ENCODE measurements at regions not wholly inside any gene's neighbourhood (a gene's known extent, or its start where the extent isn't known, plus 50 kb on each side); places are given as distances from the start of the nearest gene placed in this dataset.

DNA sequence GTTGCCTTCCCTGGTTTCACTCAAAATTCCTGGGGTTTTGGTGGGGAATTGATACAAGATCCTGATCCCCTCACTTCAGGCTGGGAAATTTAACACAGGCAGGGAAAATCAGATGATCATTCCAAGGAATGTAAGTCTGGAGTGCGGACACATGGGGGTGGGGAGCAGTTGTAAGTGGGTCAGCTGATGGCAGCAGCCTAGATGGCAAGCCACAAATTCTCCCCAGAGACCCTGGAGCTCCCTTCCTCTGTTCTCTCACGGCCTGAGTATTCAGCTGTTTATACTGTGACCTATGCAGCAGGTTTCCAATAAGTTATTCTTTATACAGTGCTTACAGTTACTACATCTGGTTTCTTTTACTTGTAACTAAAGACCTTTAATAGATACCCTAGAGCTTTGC lies 144.9 kb downstream of the SH3BGRL2 start:
- no peaks in the 10 kb centered on the region for H3K9me3 ChIP-seq (ENCODE audit: control insufficient read depth, low read depth, low read length)
- WGBS (ENCODE audit: insufficient coverage, low lambda C conversion rate), result 60% methylated on average over 1 of the region's 2 CpGs
- no peak overlapping the region for H3K27ac ChIP-seq (ENCODE audit: low read length)
- H3K4me1 ChIP-seq (ENCODE audit: control insufficient read depth, insufficient read depth, low read length), result peaks cover 4% of the 10 kb centered on the region
- no peaks in the 10 kb centered on the region for H3K27me3 ChIP-seq (ENCODE audit: control insufficient read depth, insufficient read depth, low read length)
- no peak for DNase-seq
- H3K4me3 ChIP-seq (ENCODE audit: low read length), result no peak overlapping the region
- H3K36me3 ChIP-seq (ENCODE audit: control insufficient read depth, insufficient read depth, low read length), result no peaks in the 10 kb centered on the region

DNA sequence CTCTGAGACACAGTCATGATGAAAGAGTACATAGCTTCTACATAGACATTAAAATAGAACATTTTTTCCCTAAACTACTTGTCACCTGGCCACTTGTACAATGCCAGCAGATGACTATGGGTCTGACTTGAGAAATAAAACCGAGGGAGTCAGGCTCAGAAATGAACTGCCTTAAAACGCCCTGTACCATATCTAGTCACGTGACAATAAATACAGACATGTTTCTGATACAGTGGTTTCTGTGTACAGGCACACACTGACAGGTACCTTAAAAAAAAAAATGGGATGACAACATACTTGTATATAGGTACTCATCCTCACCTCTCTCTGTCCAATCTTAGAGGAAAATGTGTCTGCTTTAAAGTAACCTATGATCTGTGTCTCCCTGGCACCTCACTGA lies 144.1 kb downstream of the SH3BGRL2 start:
- Histone ChIP-seq H3K4me1 (ENCODE audit: control insufficient read depth, insufficient read depth, low read length) (peaks cover 4% of the 10 kb centered on the region), H3K36me3 (ENCODE audit: control insufficient read depth, insufficient read depth, low read length) (no peaks in the 10 kb centered on the region), H3K27me3 (ENCODE audit: control insufficient read depth, insufficient read depth, low read length) (no peaks in the 10 kb centered on the region), H3K4me3 (ENCODE audit: low read length) (no peak overlapping the region), H3K27ac (ENCODE audit: low read length) (no peak overlapping the region), H3K9me3 (ENCODE audit: control insufficient read depth, low read depth, low read length) (no peaks in the 10 kb centered on the region)
- 100% methylated on average over 1 of the region's 3 CpGs for WGBS (ENCODE audit: insufficient coverage, low lambda C conversion rate)
- no peak for DNase-seq

DNA sequence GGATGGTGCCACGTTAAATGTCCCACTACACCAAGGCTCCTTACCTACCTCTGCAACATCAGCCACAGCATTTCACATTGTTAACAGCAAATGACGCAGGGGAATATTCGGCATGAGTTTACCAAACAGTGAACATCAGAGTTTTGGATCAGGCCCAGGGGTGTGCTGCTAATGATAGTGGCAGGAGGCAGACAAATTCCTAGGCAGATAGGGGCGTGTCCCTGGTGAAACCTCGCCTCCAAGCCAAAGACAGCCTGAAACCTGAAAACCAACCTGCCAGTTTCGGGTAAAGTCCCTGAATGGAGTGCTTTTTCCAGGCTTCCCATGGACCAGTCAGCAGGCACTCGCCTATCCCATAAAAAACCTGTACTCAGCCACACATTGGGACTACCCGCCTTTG lies 133.6 kb downstream of the SH3BGRL2 start:
- Histone ChIP-seq H3K4me3 (ENCODE audit: low read length) (no peak overlapping the region), H3K9me3 (ENCODE audit: control insufficient read depth, low read depth, low read length) (peaks cover 2% of the 10 kb centered on the region), H3K36me3 (ENCODE audit: control insufficient read depth, insufficient read depth, low read length) (no peaks in the 10 kb centered on the region), H3K27ac (ENCODE audit: low read length) (no peak overlapping the region), H3K4me1 (ENCODE audit: control insufficient read depth, insufficient read depth, low read length) (no peaks in the 10 kb centered on the region), H3K27me3 (ENCODE audit: control insufficient read depth, insufficient read depth, low read length) (no peaks in the 10 kb centered on the region)
- no peak for DNase-seq
- no CpG with 5 or more reads among the region's 8 CpGs for WGBS (ENCODE audit: insufficient coverage, low lambda C conversion rate)

DNA sequence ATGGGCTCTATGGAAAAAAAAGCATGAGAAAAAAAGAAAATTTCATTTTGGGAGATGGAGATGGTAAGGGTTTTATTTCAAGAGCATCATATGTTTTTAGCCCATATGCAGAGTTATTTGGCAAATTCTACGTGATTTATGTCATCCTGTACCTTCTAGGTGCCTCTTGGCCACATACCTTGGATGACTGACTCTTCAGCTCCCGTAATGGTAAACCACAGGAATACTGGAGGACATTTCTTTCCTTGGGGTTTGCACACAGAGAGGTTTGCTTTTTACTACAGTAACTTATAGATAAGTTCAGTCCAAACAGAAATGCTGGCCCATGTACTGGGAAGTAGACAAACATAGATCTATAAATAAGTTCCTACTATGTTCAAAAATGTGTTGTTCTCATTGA lies 132.2 kb downstream of the SH3BGRL2 start:
- WGBS (ENCODE audit: insufficient coverage, low lambda C conversion rate), result 86% methylated on average over 1 of the region's 2 CpGs
- Histone ChIP-seq H3K4me3 (ENCODE audit: low read length) (no peak overlapping the region), H3K9me3 (ENCODE audit: control insufficient read depth, low read depth, low read length) (peaks cover 2% of the 10 kb centered on the region), H3K27ac (ENCODE audit: low read length) (no peak overlapping the region), H3K27me3 (ENCODE audit: control insufficient read depth, insufficient read depth, low read length) (no peaks in the 10 kb centered on the region), H3K4me1 (ENCODE audit: control insufficient read depth, insufficient read depth, low read length) (no peaks in the 10 kb centered on the region), H3K36me3 (ENCODE audit: control insufficient read depth, insufficient read depth, low read length) (no peaks in the 10 kb centered on the region)
- DNase-seq, result no peak

DNA sequence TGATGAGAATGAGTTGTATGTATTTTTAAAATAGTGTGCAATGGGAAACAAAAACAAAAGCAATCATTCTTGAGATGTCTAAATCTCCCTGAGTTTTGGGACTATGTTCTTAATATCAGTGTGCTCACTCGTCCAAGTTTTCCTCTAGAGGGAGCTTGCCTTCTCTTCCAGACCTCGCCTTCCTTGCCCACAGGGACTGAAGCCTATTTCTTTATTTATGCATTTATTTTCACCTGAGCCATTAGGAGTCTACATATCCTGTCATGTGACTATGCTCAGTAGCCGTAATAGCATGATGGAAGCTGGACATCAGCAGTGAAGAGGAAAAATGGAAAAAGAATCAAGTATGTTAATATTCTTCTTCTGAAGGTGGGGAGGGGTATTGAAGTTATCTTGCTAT lies 131.2 kb downstream of the SH3BGRL2 start:
- Histone ChIP-seq H3K4me1 (ENCODE audit: control insufficient read depth, insufficient read depth, low read length) (no peaks in the 10 kb centered on the region), H3K9me3 (ENCODE audit: control insufficient read depth, low read depth, low read length) (peaks cover 2% of the 10 kb centered on the region), H3K27me3 (ENCODE audit: control insufficient read depth, insufficient read depth, low read length) (no peaks in the 10 kb centered on the region), H3K27ac (ENCODE audit: low read length) (no peak overlapping the region), H3K36me3 (ENCODE audit: control insufficient read depth, insufficient read depth, low read length) (no peaks in the 10 kb centered on the region), H3K4me3 (ENCODE audit: low read length) (no peak overlapping the region)
- WGBS (ENCODE audit: insufficient coverage, low lambda C conversion rate), result no CpG with 5 or more reads among the region's 3 CpGs
- DNase-seq, result no peak

DNA sequence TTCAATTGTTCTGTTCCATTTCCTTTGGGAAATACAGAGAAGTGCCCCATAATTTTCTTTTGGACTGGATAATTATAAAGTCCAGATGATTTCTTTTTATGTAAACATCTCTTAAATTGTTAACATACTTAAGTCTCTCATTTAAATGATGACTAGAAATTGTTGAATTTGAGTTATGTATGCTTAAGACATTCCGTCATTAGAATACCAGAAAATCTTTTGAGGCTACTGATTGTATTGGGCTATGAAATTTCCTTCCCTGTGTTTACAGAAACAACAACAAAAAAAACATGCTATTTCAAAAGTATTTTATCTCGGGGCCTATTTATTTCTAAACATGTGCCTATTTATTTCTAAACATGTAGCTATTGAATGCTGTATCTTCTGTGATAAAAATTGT lies 125.4 kb downstream of the SH3BGRL2 start:
- Histone ChIP-seq H3K36me3 (ENCODE audit: control insufficient read depth, insufficient read depth, low read length) (no peaks in the 10 kb centered on the region), H3K9me3 (ENCODE audit: control insufficient read depth, low read depth, low read length) (no peaks in the 10 kb centered on the region), H3K4me3 (ENCODE audit: low read length) (no peak overlapping the region), H3K27me3 (ENCODE audit: control insufficient read depth, insufficient read depth, low read length) (no peaks in the 10 kb centered on the region), H3K4me1 (ENCODE audit: control insufficient read depth, insufficient read depth, low read length) (no peaks in the 10 kb centered on the region), H3K27ac (ENCODE audit: low read length) (no peak overlapping the region)
- no CpG with 5 or more reads among the region's 2 CpGs for WGBS (ENCODE audit: insufficient coverage, low lambda C conversion rate)
- DNase-seq, result no peak

DNA sequence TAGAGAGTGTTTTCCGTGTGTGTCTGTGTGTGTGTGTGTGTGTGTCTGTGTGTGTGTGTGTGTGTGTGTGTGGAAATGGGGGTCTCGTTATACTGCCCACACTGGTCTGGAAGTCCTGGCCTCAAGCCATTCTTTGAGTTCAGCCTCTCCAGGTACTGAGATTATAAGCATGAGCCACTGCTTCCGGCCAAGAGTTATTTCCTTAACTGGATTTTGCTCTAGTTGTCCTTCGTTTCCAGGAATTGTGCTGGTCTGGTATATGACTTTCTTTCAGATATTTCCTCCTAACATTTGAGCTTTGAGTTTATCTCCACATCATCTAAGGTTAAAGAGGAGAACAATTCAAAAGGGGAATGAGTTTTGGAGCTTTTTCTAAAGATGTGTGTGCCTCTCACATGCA lies 124.8 kb downstream of the SH3BGRL2 start:
- no peaks in the 10 kb centered on the region for H3K36me3 ChIP-seq (ENCODE audit: control insufficient read depth, insufficient read depth, low read length)
- no peaks in the 10 kb centered on the region for H3K9me3 ChIP-seq (ENCODE audit: control insufficient read depth, low read depth, low read length)
- WGBS (ENCODE audit: insufficient coverage, low lambda C conversion rate), result no CpG with 5 or more reads among the region's 4 CpGs
- no peaks in the 10 kb centered on the region for H3K4me1 ChIP-seq (ENCODE audit: control insufficient read depth, insufficient read depth, low read length)
- no peak for DNase-seq
- no peak overlapping the region for H3K4me3 ChIP-seq (ENCODE audit: low read length)
- H3K27me3 ChIP-seq (ENCODE audit: control insufficient read depth, insufficient read depth, low read length), result no peaks in the 10 kb centered on the region
- H3K27ac ChIP-seq (ENCODE audit: low read length), result no peak overlapping the region

All from large intestine (tissue), 3 donors.